ENCODE measurements at regions not wholly inside any gene's neighbourhood (a gene's known extent, or its start where the extent isn't known, plus 50 kb on each side); places are given as distances from the start of the nearest gene placed in this dataset.

- H3K9ac ChIP-seq (ENCODE audit: low read length) = no peak overlapping the region
- H3K4me2 ChIP-seq (ENCODE audit: low read length) = no peak overlapping the region
- H4K20me1 ChIP-seq (ENCODE audit: insufficient read depth, low read length) = no peaks in the 10 kb centered on the region
- no peaks in the 10 kb centered on the region for H3K9me3 Mint-ChIP-seq (ENCODE audit: unreplicated experiment)
- DNase-seq (ENCODE audit: low read depth) (no peak), FAIRE-seq (no peak)
- H3K36me3 Mint-ChIP-seq (ENCODE audit: low read depth, unreplicated experiment) = no peaks in the 10 kb centered on the region
- H3K36me3 ChIP-seq (ENCODE audit: insufficient read depth, low read length) = no peaks in the 10 kb centered on the region
- TF ChIP-seq CTCF (IDR thresholded peaks at IDR 0.05; ENCODE audit: insufficient read depth, low read depth, low read length) (no peak), EZH2 (IDR thresholded peaks at IDR 0.05; ENCODE audit: insufficient read depth, low read length) (no peak)
- H3K79me2 ChIP-seq (ENCODE audit: insufficient read depth, low read length) = no peaks in the 10 kb centered on the region
- H3K4me1 Mint-ChIP-seq (ENCODE audit: low read depth, unreplicated experiment) = no peaks in the 10 kb centered on the region
- no peak overlapping the region for H2AFZ ChIP-seq (ENCODE audit: low read depth, low read length)
- H3K4me3 ChIP-seq (ENCODE audit: insufficient read depth, low read depth, low read length) = no peak overlapping the region
- H3K27me3 Mint-ChIP-seq (ENCODE audit: low read depth, unreplicated experiment) = no peaks in the 10 kb centered on the region
- H3K27ac ChIP-seq (ENCODE audit: low read depth, low read length) = no peak overlapping the region
- no peaks in the 10 kb centered on the region for H3K9me3 ChIP-seq (ENCODE audit: insufficient read depth, low read depth, low read length)
- H3K4me1 ChIP-seq (ENCODE audit: insufficient read depth, low read length) = no peaks in the 10 kb centered on the region
- no peaks in the 10 kb centered on the region for H3K27me3 ChIP-seq (ENCODE audit: insufficient read depth, low read length)
- no peak overlapping the region for H3K27ac Mint-ChIP-seq (ENCODE audit: unreplicated experiment)
- H3K4me3 Mint-ChIP-seq (ENCODE audit: unreplicated experiment) = no peak overlapping the region
Measured at GRCh38 chr7:46198701-46199100, 277.6 kb upstream of the IGFBP3 start.

DNA sequence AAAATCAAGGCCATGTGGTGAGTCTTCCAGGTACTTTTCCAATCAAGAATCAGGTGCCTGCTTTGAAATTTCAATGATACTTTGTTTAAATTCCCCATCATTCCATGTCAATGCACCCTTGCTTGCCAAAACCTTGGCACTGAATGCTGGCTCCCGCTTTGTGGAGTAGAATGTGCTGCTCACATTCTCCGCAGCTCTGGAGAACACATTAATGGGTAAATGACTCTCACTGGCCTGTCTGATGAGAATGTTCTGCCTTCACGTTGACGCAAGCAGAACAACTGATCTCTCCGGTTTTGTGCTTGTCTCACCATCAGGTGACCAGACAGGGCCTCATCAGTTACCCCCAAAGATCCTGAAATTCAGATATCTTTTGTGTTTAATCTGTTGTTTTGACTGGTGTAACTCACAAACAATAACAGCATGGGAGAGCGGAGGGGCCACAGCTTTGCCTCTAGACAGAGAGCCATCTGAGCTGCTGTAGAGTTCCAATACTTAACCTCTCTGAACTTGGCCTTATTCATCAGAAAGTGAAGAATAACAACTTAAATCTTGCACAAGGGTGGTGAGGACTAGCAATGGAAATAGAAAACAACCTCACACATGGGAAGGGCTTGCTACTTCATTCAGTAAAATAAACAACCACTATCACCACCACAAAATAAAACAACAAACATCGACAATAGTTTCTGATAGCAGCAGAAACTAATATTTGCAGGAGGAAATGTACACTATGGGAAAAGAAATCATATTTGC lies 276.9 kb upstream of the IGFBP3 start:
- Mint-ChIP-seq H3K27me3 (ENCODE audit: low read depth, unreplicated experiment) (no peaks in the 10 kb centered on the region), H3K36me3 (ENCODE audit: low read depth, unreplicated experiment) (no peaks in the 10 kb centered on the region), H3K27ac (ENCODE audit: unreplicated experiment) (no peak overlapping the region), H3K4me3 (ENCODE audit: unreplicated experiment) (no peak overlapping the region), H3K9me3 (ENCODE audit: unreplicated experiment) (no peaks in the 10 kb centered on the region), H3K4me1 (ENCODE audit: low read depth, unreplicated experiment) (peaks cover 1% of the 10 kb centered on the region)
- TF ChIP-seq CTCF (IDR thresholded peaks at IDR 0.05; ENCODE audit: insufficient read depth, low read depth, low read length) (no peak), EZH2 (IDR thresholded peaks at IDR 0.05; ENCODE audit: insufficient read depth, low read length) (no peak)
- H3K4me3 ChIP-seq (ENCODE audit: insufficient read depth, low read depth, low read length) = no peak overlapping the region
- H3K4me2 ChIP-seq (ENCODE audit: low read length) = no peak overlapping the region
- no peak overlapping the region for H3K9ac ChIP-seq (ENCODE audit: low read length)
- no peaks in the 10 kb centered on the region for H3K27me3 ChIP-seq (ENCODE audit: insufficient read depth, low read length)
- H3K79me2 ChIP-seq (ENCODE audit: insufficient read depth, low read length) = no peaks in the 10 kb centered on the region
- H4K20me1 ChIP-seq (ENCODE audit: insufficient read depth, low read length) = no peaks in the 10 kb centered on the region
- H3K4me1 ChIP-seq (ENCODE audit: insufficient read depth, low read length) = no peaks in the 10 kb centered on the region
- no peaks in the 10 kb centered on the region for H3K36me3 ChIP-seq (ENCODE audit: insufficient read depth, low read length)
- H3K27ac ChIP-seq (ENCODE audit: low read depth, low read length) = no peak overlapping the region
- DNase-seq (ENCODE audit: low read depth) (no peak), FAIRE-seq (no peak)
- no peaks in the 10 kb centered on the region for H3K9me3 ChIP-seq (ENCODE audit: insufficient read depth, low read depth, low read length)
- no peak overlapping the region for H2AFZ ChIP-seq (ENCODE audit: low read depth, low read length)

DNA sequence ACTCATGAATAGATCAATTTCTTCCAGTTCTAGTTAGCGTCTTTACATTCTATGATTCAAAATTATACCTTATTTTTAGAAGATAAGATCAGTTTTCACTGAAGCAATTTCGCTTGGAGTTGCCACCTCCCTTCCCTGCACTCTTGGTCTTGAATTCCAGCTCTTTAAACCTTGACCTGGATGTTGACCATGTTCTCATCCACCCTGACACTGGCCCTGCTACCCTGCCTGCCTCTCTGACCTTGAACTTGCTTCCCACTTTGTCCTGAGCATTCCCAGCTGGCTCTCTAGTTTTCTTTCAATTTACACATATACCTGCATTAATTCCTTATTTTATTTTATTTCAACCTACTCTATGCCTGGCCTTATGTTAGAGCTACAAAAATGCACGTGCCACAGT lies 274.9 kb upstream of the IGFBP3 start:
- no peaks in the 10 kb centered on the region for H3K36me3 Mint-ChIP-seq (ENCODE audit: low read depth, unreplicated experiment)
- peaks cover 16% of the 10 kb centered on the region for H3K4me1 Mint-ChIP-seq (ENCODE audit: low read depth, unreplicated experiment)
- FAIRE-seq = no peak

More for the DNA sequence above, 274.9 kb upstream of the IGFBP3 start:
- Mint-ChIP-seq H3K9me3 (ENCODE audit: unreplicated experiment) (no peaks in the 10 kb centered on the region), H3K4me3 (ENCODE audit: unreplicated experiment) (no peak overlapping the region), H3K27me3 (ENCODE audit: low read depth, unreplicated experiment) (no peaks in the 10 kb centered on the region), H3K27ac (ENCODE audit: unreplicated experiment) (peak overlapping the region; percentile 1)
- Histone ChIP-seq H3K27me3 (ENCODE audit: insufficient read depth, low read length) (no peaks in the 10 kb centered on the region), H3K27ac (ENCODE audit: low read depth, low read length) (no peak overlapping the region), H2AFZ (ENCODE audit: low read depth, low read length) (no peak overlapping the region), H3K79me2 (ENCODE audit: insufficient read depth, low read length) (no peaks in the 10 kb centered on the region), H4K20me1 (ENCODE audit: insufficient read depth, low read length) (no peaks in the 10 kb centered on the region), H3K9ac (ENCODE audit: low read length) (no peak overlapping the region), H3K36me3 (ENCODE audit: insufficient read depth, low read length) (no peaks in the 10 kb centered on the region), H3K4me1 (ENCODE audit: insufficient read depth, low read length) (peaks cover 17% of the 10 kb centered on the region), H3K4me3 (ENCODE audit: insufficient read depth, low read depth, low read length) (no peak overlapping the region), H3K4me2 (ENCODE audit: low read length) (no peak overlapping the region), H3K9me3 (ENCODE audit: insufficient read depth, low read depth, low read length) (no peaks in the 10 kb centered on the region)
- TF ChIP-seq CTCF (IDR thresholded peaks at IDR 0.05; ENCODE audit: insufficient read depth, low read depth, low read length) (no peak), EZH2 (IDR thresholded peaks at IDR 0.05; ENCODE audit: insufficient read depth, low read length) (no peak)
- no peak for DNase-seq (ENCODE audit: low read depth)
